Psoas muscle (tissue), 7 donors: ENCODE measurements at regions not wholly inside any gene's neighbourhood (a gene's known extent, or its start where the extent isn't known, plus 50 kb on each side); places are given as distances from the start of the nearest gene placed in this dataset.
A peak's percentile ranks its signal among the peaks of the same experiment; 100 is the strongest.
"Not testable (repeated sequence)": the region's sequence is repeated elsewhere in the genome, so short reads cannot be mapped to it uniquely, and the experiment has no call there.

Experiments used
- ATAC-seq, 4 donors: fragments of 200-7000 bp; cut with Tn5 transposase; one replicate each; pipeline ENCODE4 v1.9.1; 2020; ENCODE audit warnings: moderate library complexity in 3 of 4, mild to moderate bottlenecking in 2 of 4
- DNase-seq, 2 donors: peaks; one replicate each; pipeline ENCODE4 v3.0.0-alpha.2; 2020
- H3K27ac ChIP-seq: fragments of 200-600 bp; one replicate; pipeline ENCODE4 v1.8.0; 2022
- H3K27me3 ChIP-seq, 3 donors: fragments of 200-600 bp in 1 of 3; one replicate each; pipeline versions ENCODE4 v1.6.1 to v1.8.0; 2013 to 2022; ENCODE audit warnings: low read length in 2 of 3, mild to moderate bottlenecking in 2 of 3, moderate library complexity in 1 of 3; ENCODE audit not compliant: insufficient read depth in 3 of 3
- H3K36me3 ChIP-seq, 2 donors: fragments of 200-600 bp in 1 of 2; one replicate each; pipeline versions ENCODE4 v1.6.1 to v1.8.0; 2013 to 2022; ENCODE audit warnings: low read depth in 1 of 2, mild to moderate bottlenecking in 1 of 2, moderate library complexity in 1 of 2; ENCODE audit not compliant: insufficient read depth in 1 of 2
- H3K4me1 ChIP-seq: fragments of 200-600 bp; one replicate; pipeline ENCODE4 v1.8.0; 2022
- H3K4me3 ChIP-seq: fragments of 200-600 bp; one replicate; pipeline ENCODE4 v1.8.0; 2022; ENCODE audit warnings: mild to moderate bottlenecking
- H3K9me3 ChIP-seq: fragments of 200-600 bp; one replicate; pipeline ENCODE4 v1.8.0; 2022
- WGBS, 3 donors: extraction: QIAGEN DNeasy Blood & Tissue Kit; methylation state at CpG; one replicate each; pipeline versions ENCODE4 v1.1.6 to v1.1.7; 2013; 5-methylcytosine and 5-hydroxymethylcytosine counted together
- intact Hi-C, 2 donors: fragments of 100-400 bp; cut with DNase I; formaldehyde crosslinking; loops; one replicate each; pipeline versions ENCODE4 v1.11.0 to v1.14.2; 2022
- TF ChIP-seq, protein P1 (sequence below): fragments of 200-600 bp; IDR thresholded peaks from one replicate; pipeline ENCODE4 v1.8.0; 2022; ENCODE audit warnings: antibody characterized with exemption
- donor health status: healthy with polysubstance abuse.
- donor health status: DM: no; HTN: no; CAD: no; lungs with moderate emphysema.
- donor health status: Bipolar disorder and iron deficiency.
- donor health status: healthy.
- donor health status: DM: yes; HTN: yes; CAD: no.
- donor health status: DM: no; HTN: no; CAD: no.
- donor health status: DM: yes; HTN: yes; CAD: no.

- Histone ChIP-seq H3K9me3 (no peaks in the 10 kb centered on the region), H3K27ac (no peak overlapping the region), H3K36me3 (no peaks in the 10 kb centered on the region), H3K4me3 (no peak overlapping the region), H3K27me3 (peaks cover 0 to 16% (median 0%) of the 10 kb centered on the region in 3 donors), H3K4me1 (no peaks in the 10 kb centered on the region)
- 67 to 78% (median 69%) methylated on average over 2 of the region's 2 CpGs for WGBS, 3 donors
- no peak for ATAC-seq
- intact Hi-C loops: no loop called here
- TF ChIP-seq, protein P1, sequence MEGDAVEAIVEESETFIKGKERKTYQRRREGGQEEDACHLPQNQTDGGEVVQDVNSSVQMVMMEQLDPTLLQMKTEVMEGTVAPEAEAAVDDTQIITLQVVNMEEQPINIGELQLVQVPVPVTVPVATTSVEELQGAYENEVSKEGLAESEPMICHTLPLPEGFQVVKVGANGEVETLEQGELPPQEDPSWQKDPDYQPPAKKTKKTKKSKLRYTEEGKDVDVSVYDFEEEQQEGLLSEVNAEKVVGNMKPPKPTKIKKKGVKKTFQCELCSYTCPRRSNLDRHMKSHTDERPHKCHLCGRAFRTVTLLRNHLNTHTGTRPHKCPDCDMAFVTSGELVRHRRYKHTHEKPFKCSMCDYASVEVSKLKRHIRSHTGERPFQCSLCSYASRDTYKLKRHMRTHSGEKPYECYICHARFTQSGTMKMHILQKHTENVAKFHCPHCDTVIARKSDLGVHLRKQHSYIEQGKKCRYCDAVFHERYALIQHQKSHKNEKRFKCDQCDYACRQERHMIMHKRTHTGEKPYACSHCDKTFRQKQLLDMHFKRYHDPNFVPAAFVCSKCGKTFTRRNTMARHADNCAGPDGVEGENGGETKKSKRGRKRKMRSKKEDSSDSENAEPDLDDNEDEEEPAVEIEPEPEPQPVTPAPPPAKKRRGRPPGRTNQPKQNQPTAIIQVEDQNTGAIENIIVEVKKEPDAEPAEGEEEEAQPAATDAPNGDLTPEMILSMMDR: no peak
- no peak for DNase-seq
Measured at GRCh38 chr7:131762753-131763152, 206.3 kb upstream of the PODXL start.

DNA sequence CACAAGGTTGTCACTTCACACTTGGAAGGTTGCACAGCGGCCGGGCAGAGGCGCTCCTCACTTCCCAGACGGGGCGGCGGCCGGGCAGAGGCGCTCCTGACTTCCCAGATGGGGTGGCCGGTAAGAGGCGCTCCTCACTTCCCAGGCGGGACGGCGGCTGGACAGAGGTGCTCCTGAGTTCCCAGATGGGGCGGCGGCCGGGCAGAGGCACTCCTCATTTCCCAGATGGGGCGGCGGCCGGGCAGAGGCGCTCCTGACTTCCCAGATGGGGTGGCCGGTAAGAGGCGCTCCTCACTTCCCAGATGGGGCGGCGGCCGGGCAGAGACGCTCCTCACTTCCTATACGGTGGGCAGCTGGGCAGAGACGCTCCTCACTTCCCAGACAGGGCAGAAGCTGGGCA lies 199.4 kb upstream of the PODXL start:
- DNase-seq, ATAC-seq, H3K4me1 ChIP-seq, H3K4me3 ChIP-seq, H3K36me3 ChIP-seq, intact Hi-C loops, H3K27ac ChIP-seq, H3K9me3 ChIP-seq: not testable (repeated sequence)
- 94 to 95% (median 95%) methylated on average over 28 of the region's 28 CpGs for WGBS, 3 donors
- H3K27me3 ChIP-seq: peaks cover 0 to 15% (median 0%) of the 10 kb centered on the region in 3 donors

GRCh38 chr7:131753620-131754222 lies 197.3 kb upstream of the PODXL start:
- intact Hi-C loops: no loop called here
- no peaks in the 10 kb centered on the region for H3K9me3 ChIP-seq
- H3K4me3 ChIP-seq: no peak overlapping the region
- no peaks in the 10 kb centered on the region for H3K4me1 ChIP-seq
- H3K27ac ChIP-seq: no peak overlapping the region
- TF ChIP-seq, protein P1: peak; percentile 6
- 45 to 49% (median 48%) methylated on average over 11 of the region's 11 CpGs for WGBS, 3 donors
- peaks cover 0 to 5% (median 0%) of the 10 kb centered on the region in 3 donors for H3K27me3 ChIP-seq
- no peaks in the 10 kb centered on the region for H3K36me3 ChIP-seq
- DNase-seq: no peak
- no peak for ATAC-seq

DNA sequence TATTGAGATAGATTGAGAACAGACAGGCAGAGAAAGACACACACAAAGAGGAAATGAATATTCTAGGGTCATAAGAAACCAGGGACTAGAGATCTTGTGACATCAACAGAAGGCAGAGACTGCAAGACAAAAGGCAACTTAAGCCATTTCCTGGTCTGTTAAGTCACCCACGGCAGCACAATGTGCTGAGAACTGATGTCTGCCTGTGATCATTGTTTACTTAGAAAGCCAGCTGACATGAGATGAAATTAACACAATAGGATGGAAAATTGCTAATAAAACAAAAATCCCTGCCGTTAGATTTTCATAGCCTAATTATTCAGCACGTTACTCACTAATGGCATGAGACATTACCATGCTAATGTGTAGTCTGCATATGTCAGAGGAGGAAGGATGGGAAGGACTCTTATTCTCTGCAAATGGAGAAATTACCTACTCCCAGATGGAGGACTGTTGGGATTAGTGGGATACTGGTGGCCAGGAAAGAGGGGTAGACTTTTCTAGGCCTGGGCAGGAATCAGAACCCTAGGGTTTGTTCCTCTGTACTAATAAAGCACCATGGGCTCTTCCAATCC lies 191.3 kb upstream of the PODXL start:
- TF ChIP-seq, protein P1: no peak
- ATAC-seq: no peak

DNA sequence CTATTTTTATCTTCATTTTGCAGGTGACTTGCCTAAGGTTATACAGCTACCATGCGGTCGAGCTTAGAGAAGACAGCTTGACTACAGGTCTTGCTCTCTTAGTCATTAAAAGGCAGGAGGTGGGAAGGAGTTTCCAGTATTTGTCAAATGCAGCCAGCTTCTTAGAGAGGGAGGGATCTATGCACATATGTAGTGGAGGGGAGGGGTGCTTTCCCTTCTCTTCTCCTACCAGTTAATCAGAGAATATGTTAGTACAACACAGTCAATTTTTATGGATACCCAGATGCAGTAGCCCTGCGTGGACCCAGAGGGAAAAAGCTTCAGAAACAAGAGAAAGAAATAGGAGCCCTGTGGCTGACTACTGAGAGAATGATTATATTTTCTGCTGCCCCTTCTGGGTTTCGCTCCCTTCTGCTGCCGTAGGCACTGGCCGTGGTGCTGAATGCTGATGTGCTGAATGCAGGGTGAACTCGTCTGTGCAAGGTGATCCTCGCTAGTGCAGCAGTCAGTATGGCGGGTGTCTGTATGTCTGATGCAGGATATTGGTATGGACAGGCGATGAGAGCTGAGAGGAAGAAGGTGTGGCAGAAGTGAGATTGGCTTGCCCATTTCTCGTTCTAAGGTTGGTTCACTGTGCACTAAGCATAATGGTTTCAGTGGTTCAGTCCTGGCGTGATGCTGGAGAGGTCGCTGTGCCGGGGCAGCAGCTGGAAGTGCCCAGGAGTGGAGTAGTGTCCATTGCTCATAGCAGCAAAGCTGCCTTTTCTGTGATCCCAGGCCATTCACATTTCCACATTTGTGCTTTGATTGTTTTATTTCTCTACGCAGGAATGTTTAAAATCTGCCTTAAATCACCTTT lies 189.2 kb upstream of the PODXL start:
- no peak for ATAC-seq
- peak in 1 of 2 donors; percentile 21 for DNase-seq
- Histone ChIP-seq H3K9me3 (no peaks in the 10 kb centered on the region), H3K4me1 (no peaks in the 10 kb centered on the region), H3K4me3 (no peak overlapping the region), H3K27ac (no peak overlapping the region), H3K27me3 (no peaks in the 10 kb centered on the region), H3K36me3 (no peaks in the 10 kb centered on the region)
- TF ChIP-seq, protein P1: no peak
- intact Hi-C loops: no loop called here
- 40 to 42% (median 41%) methylated on average over 15 of the region's 15 CpGs for WGBS, 3 donors

More for the DNA sequence above, 191.3 kb upstream of the PODXL start:
- no peaks in the 10 kb centered on the region for H3K27me3 ChIP-seq
- intact Hi-C loops: no loop called here
- DNase-seq: no peak
- 23 to 34% (median 32%) methylated on average over 3 of the region's 3 CpGs for WGBS, 3 donors
- no peaks in the 10 kb centered on the region for H3K36me3 ChIP-seq
- H3K27ac ChIP-seq: no peak overlapping the region
- H3K9me3 ChIP-seq: no peaks in the 10 kb centered on the region
- H3K4me1 ChIP-seq: no peaks in the 10 kb centered on the region
- H3K4me3 ChIP-seq: no peak overlapping the region
